ENCODE measurements at regions not wholly inside any gene's neighbourhood (a gene's known extent, or its start where the extent isn't known, plus 50 kb on each side); places are given as distances from the start of the nearest gene placed in this dataset.
"Not testable (repeated sequence)": the region's sequence is repeated elsewhere in the genome, so short reads cannot be mapped to it uniquely, and the experiment has no call there.

DNA sequence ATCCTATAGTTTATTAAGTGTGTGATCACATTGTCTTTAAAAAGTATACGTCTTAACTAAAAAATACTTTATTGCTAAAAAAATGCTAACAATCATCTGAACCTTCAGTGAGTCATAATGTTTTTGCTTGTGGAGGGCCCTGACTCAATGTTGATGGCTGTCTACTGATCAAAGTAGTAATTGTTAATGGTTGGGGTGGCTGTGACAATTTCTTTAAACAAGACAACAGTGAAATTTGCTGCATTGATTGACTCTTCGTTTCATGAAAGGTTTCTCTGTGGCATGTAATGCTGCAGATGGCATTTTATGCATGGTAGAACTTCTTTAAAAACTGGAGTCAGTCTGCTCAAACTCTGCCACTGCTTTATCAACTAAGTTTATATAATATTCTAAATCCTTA lies 101.4 kb upstream of the IL15 start:
- DNase-seq (ENCODE audit: low spot score): no peak

DNA sequence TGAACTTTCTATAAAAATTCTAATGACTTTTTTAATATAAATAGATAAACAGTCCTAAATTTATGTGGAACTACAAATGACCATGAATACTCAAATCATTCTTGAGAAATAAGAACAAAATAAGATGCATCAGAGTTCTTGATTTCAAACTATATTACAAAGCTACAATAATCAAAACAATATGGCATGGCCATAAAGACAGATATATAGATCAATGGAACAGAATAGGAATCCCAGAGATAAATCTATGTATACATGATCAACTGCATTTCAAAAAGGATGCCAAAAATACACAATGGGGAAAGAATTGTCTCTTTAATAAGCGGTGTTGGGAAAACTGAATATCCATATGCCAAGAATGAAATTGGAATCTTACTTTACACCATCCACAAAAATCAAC lies 98.4 kb upstream of the IL15 start:
- DNase-seq (ENCODE audit: low spot score): no peak

DNA sequence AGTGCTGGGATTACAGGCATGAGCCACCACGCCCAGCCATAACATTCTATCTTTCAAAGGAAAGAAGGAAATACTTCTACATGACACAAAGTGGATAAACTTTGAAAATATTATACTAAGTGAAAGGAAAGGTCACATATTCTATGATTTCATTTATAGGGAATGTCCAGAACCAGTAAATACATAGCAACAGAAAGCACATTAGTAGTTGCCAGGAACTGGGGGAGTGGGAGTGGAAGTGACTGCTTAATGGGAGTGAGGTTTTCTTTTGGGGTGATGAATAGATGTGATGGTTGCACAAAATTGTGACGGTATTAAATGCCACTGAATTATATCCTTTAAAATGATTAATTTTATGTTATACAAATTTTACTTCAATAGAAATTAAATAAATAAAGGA lies 95.7 kb upstream of the IL15 start:
- DNase-seq (ENCODE audit: low spot score): no peak

DNA sequence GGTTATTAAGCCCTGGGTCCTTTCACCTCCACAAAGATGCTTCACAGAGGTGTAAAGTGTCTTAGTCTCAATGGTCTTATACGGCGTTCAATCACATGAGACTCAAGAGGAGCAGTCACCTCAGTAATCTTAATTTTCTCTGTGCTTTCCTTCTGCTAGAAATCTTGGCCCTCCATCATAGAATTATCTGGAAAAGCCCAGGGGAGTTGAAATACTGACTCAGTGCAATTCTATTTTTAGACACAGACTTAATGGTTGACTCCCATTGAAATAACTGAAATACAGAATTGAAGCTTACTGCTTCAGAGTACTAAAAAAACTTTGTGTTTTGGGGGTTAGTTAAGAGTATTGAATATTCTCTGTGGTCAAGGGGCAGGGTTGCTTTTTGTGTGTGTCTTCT lies 94.5 kb upstream of the IL15 start:
- no peak for DNase-seq (ENCODE audit: low spot score)

DNA sequence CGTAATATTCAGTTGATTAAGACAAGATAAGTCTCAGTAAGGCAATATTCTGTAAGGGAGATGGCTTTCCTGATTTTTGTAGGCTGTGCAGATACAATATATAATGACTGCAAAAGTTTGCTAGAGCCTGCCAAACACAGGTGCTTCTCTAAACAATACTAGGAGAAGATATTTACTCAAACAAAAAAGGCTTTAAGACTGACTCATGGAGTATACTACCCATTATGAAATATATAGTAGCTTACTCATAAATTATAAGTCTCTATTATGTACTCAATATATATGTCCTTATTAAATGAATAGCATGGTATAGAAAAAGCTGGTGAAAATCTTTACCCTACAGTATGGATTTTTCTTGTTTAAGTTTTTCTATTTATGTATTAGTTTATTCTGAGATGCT lies 93.2 kb upstream of the IL15 start:
- DNase-seq (ENCODE audit: low spot score): no peak

DNA sequence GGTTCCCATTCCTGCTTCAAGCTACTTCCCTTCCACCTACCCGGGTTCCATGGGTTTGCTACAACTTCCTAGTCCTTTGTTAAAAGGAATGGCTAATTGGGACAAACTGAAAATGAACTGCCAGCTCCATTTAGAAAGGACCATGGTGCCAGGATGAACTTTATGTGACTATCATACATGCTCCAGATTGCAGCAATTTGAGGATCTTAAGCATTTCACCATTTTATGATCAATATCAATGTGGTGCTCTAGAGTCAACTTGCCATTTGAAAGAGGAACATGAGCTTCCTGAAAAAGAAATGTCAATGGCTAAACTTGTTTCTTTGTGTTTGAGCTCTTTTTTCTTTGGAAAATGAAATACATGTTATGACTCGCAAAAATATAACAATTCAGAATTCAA lies 92.7 kb upstream of the IL15 start:
- DNase-seq (ENCODE audit: low spot score): no peak

DNA sequence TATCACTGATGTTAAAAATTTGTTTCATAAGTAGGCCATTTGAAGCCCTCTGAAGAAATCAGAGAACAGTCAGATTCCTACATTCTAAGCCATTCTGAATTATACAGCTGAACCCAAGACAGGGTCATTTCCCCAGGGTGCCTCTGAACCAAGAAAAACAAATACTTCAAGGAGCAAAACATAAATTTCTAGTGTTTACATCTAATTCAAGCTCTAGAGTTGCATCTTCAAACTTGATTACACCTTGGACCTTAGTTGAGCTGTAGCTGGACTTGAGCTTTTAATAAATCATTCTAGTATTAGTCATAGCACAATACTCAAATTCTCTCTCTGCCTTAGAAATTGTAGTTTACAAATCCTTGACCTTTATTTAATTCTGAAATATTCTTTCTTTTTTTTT lies 87.6 kb upstream of the IL15 start:
- no peak for DNase-seq (ENCODE audit: low spot score)

DNA sequence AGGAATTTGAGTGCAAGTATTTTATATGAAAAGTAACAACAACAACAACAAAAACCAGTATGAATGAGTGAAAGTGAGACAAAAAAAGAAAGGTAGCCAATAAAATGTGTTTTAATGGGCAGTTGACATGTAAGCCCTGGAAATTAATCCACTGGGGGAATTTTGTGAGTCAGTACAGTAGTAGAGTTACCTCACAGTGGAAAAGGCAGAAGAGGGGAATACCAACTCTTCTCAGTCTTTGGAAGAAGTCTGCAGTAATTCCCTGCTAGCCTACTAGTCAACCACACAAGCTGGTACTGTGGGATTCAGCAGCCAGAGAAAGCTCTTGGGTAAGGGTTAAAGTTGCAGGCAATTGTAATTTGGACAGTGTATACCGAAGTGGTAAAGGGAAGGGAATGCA lies 76.3 kb upstream of the IL15 start:
- DNase-seq (ENCODE audit: low spot score): no peak

DNA sequence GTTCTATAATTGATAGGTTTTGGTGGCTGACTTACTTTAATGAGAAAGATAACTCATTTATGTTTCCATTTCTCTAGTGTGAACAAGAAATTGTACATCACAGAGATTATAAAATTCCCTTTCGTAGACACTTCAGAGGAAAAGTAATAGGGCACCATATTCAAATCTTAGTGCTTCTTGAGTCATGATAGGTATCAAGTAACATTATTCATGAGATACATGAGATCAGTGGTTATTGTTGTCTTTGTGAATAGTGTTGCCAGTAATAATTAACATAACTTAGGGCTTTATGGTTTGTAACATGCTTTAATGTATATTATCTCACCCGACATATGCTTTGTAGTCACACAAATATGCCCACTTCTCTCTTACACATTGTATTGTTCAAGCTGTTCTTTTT lies 73.7 kb upstream of the IL15 start:
- no peak for DNase-seq (ENCODE audit: low spot score)

DNA sequence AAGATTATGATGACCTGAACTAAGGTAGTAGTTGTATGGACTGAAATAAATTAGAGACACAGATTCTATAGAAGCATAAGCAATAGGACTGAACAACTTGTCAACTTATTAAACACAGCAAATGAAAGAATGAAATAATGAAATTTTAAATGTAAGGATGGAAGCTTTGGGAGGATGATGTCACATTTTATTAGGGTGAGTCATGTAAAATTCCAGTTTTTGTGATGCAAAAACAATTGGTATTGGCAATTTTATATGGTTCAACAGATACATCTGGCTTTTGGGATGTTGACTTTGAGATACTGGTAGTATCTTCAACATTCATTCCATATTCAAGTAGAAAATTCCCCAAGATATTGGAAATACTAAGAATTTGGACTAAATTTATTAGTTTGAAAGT lies 72.7 kb upstream of the IL15 start:
- DNase-seq (ENCODE audit: low spot score): no peak

DNA sequence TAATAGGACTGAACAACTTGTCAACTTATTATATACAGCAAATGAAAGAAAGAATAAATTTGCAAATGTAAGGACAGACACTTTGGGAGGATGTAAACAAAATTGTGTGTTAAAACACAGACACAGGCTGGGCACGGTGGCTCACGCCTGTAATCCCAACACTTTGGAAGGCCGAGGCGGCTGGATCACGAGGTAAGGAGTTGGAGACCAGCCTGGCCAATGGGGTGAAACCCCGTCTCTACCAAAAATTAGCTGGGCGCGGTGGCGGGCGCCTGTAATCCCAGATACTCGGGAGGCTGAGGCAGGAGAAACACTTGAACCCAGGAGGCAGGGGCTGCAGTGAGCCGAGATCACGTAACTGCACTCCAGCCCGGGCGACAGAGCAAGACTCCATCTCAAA lies 71.4 kb upstream of the IL15 start:
- not testable (repeated sequence) for DNase-seq (ENCODE audit: low spot score)

DNA sequence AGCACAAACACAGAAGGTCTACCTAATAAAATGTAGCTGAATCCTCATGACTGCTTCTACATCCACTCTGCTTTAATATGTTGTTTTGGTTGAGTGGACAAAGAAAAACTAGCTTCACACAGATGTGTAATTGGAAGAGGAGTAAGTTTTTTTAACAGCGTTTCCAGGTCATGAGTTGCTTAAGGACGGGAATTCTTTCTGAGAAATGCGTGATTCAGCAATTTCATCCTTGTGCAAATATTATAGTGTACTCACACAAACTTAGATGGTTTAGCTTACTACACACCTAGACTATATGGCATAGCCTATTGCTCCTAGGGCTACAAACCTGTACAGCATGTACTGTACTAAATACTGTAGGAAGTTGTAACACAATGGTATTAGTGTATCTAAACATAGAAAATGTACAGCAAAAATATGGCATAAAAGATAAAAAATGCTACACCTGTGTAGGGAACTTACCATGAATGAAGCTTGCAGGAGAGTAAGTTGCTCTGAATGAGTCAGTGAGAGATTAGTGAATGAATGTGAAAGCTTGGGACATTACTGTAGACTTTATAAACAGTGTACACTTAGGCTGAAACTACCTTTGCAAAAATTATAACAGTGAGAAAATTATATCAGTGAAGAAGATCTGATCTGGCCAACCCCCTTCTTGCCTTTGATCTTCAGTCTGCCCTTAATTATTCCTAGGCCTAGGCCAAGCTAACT lies 70.8 kb upstream of the IL15 start:
- DNase-seq (ENCODE audit: low spot score): no peak

DNA sequence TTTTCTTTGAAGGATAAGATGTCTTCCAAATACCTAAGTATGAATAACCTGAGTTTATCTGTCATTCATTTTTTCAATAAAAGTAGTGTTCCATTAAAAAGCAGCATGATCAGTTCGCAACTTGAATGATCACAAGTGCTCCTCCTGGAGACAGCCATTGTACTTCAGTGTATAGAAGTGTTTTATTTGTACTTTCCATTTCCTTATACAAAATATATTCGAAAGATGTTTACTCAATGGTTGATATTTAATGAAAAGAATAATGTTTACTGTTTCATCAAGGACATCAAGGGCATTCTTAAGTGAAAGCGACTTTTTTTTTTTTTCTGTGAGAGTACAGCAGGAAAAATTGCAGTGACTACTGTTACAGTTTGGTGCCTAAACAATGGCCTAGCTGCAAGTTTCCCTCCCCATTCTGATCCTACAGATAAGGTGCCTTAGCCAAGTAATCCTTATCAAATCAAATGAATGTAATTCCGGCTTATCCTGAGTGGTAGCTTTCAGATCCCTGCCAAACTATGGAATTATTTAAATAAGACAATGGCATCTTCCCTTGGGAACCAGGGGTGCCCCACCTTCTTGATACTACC lies 69.0 kb upstream of the IL15 start:
- no peak for DNase-seq (ENCODE audit: low spot score)

DNA sequence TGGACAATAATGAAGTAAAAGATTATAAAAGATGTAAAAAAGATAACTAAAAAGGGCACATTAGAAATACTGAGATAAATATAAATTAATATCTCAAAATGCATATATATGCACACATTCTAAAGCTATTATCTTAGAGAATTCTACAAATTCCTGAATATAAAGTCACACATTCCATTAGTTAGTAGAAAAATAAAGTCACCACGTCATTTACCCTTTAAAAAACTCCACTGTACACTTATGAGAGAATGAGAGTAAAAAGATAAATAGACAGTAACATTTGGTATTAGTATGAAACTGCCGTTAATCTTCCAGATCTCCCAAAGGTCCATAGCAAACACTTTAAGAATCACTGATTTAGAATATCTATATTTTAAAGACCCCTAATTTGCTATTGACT lies 67.2 kb upstream of the IL15 start:
- no peak for DNase-seq (ENCODE audit: low spot score)

DNA sequence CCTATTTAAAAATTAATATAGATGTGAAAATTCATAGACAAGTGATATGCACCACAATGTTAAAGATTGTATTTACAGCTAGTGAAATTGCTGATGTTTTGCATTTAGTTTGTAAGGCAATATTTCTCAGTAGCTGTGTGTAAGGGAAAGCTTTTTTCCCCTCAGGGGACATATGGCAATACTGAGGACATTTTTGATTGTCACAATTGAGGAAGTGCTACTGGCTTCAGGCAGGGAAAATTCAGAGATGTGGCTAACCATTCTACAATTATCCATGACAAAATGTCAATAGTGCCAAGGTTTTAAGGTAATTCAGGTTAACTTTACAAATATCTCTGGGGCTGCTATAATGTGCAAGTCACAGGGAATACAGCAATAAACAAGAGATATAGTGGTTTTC lies 66.1 kb upstream of the IL15 start:
- DNase-seq (ENCODE audit: low spot score): no peak

DNA sequence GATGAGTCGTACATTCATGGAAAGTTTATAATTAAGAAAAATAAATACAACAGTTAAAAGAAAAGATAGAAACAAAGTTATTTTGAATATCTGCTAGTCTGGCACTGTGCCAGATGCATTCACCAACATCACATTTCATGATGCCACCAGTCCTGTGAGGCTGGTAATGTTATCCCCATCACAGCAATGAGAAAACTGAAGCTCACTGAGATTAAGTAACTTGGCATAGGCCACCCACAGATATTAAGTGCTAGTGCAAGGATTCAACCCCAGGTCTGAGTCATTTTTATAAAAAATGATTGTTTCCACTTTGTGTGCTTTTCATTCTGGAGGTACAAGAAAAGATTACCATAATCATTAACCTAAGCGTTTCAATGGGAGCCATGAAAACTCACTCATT lies 65.0 kb upstream of the IL15 start:
- no peak for DNase-seq (ENCODE audit: low spot score)

DNA sequence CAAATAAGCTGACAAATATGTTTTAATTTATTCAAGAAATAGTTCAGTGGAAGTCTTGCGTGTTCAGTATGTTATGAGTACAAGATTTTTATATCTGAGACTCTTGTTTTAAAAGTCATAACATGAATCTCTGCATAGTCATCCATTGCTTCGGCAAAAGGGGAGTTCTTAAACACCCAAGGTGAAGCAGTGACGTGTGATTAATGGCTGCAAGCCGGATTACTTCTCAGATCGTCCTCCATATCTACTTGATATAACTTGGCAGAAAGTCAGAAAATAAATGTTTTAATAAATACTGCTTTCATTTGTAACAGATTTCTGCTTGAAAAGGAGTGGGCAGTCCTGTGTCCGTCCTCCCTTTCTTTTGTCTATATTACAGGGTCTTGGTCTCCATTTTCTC lies 64.6 kb upstream of the IL15 start:
- DNase-seq (ENCODE audit: low spot score): no peak

DNA sequence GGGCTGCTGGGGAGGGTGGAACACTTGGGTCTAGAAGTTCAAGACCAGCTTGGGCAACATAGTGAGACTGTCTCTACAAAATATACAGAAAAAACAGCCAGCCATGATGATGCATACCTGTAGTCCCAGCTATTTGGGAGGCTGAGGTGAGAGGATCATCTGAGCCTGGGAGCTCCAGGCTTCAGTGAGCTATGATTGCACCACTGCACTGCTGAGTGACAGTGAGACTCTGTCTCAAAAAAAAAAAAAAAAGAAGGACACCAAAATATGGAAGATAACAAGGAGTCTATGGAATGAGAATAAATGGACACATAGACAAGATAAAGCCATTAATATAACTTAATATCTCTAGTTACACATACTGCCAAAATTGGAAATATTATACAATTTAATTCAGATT lies 62.7 kb upstream of the IL15 start:
- no peak for DNase-seq (ENCODE audit: low spot score)

DNA sequence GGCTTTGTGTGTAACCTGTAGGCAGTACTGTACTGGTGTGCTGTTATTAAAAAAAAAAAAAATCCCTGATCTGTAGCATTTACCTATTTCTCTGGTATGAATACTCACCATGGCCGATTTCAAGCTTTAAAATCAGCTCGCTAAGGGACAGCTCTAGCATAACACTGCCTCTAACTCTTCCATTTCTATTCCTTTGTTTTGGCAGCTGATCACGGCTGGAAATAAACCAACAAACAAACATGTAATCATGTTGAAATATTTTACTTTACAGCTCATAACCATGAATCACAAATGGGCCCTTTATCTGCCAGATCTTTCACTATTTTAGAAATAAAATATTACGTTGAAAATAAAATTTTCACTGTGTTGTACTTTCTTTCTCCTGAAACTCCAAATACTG lies 60.5 kb upstream of the IL15 start:
- no peak for DNase-seq (ENCODE audit: low spot score)

DNA sequence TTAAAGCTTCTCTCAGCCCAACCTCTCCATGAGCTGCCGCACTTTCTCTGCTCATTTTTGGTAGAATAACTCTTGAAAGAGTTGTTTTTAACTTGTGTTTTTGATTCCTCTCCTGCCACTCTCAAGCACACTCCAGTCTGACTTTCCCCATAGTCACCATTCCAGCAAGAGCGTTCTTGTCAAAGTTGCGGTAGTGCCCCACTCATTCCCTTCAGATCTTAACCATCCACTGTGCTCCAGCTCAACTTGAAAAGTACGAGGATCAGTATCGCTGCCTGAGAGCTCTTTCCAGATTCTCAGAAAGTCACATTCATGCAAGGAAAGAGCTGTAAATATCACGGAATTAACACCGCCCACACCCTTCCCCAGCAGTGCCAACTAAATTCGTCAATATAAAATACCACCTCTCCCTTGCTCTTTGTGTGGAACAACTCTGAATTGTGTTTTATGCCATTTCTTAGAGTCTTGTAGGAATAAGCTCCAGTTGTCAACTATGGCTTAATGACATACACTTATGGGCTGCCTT lies 59.7 kb upstream of the IL15 start:
- no peak for DNase-seq (ENCODE audit: low spot score)

DNA sequence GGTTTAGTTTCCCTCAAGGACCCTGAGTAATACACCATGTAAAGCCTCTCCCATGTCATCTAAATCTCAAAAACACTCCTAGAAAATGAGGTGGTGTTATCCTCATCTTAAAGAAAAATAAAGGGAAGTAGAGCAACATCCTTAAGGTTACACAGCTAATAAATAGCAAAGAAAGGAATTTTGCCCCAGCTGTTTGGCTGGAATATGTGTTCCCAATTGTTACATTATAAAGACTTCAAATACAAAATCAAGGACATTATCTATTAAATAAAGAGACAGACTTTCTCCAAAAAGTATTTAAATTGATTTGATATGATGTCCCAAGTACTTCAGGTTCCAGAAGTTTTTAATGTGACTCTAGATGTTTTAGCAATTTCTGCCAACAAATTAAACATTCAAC lies 57.9 kb upstream of the IL15 start:
- no peak for DNase-seq (ENCODE audit: low spot score)

DNA sequence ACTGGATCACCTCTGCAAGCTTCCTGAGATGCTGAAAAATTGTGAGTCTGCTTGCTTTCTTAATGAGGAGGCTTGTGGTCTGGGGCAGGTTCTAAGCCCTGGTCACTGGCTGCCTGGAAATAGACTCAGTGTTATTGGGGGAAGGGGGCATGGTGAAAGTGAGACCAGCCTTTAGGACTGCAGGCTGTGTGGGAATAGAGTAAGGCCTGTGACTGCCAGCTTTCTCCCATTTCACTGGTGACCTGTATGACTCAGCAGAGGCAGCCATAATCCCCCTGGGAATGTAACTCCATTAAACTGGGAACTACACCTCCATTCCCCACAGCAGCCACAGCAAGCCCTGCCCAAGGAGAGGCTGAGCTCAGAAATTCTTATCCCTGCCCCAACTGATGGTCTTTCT lies 55.9 kb upstream of the IL15 start:
- no peak for DNase-seq (ENCODE audit: low spot score)
